Thymus (tissue), 11 donors: ENCODE measurements at regions not wholly inside any gene's neighbourhood (a gene's known extent, or its start where the extent isn't known, plus 50 kb on each side); places are given as distances from the start of the nearest gene placed in this dataset.

Experiments used
- DNase-seq, 9 donors: peaks; one replicate each; pipeline ENCODE4 v3.0.0-alpha.2; 2013; ENCODE audit warnings: low spot score in 9 of 9, low read depth in 6 of 9, missing footprints in 1 of 9
- H3K27ac ChIP-seq, 2 donors: one replicate each; pipeline ENCODE4 v1.5.1; 2013; ENCODE audit warnings: control low read depth in 1 of 2, low read depth in 1 of 2, low read length in 1 of 2, mild to moderate bottlenecking in 1 of 2, moderate library complexity in 1 of 2
- H3K27me3 ChIP-seq, 2 donors: one replicate each; pipeline ENCODE4 v1.5.1; 2013; ENCODE audit warnings: low read length in 1 of 2; ENCODE audit not compliant: control insufficient read depth in 2 of 2, insufficient read depth in 1 of 2
- H3K36me3 ChIP-seq, 2 donors: one replicate each; pipeline ENCODE4 v1.5.1; 2013; ENCODE audit warnings: low read length in 1 of 2, mild to moderate bottlenecking in 1 of 2, moderate library complexity in 1 of 2; ENCODE audit not compliant: control insufficient read depth in 2 of 2, insufficient read depth in 2 of 2
- H3K4me1 ChIP-seq, 2 donors: one replicate each; pipeline ENCODE4 v1.5.1; 2013; ENCODE audit warnings: low read length in 2 of 2; ENCODE audit not compliant: control insufficient read depth in 2 of 2, insufficient read depth in 2 of 2
- H3K4me3 ChIP-seq, 2 donors: one replicate each; pipeline ENCODE4 v1.5.1; 2013; ENCODE audit warnings: low read length in 2 of 2, control low read depth in 1 of 2, mild to moderate bottlenecking in 1 of 2
- H3K9me3 ChIP-seq, 2 donors: one replicate each; pipeline ENCODE4 v1.5.1; 2013; ENCODE audit warnings: low read length in 1 of 2, mild to moderate bottlenecking in 1 of 2; ENCODE audit not compliant: control insufficient read depth in 2 of 2, insufficient read depth in 1 of 2
- WGBS: extraction: QIAGEN DNeasy Blood & Tissue Kit; methylation state at CpG from one replicate; pipeline ENCODE4 v1.1.7; 2013; 5-methylcytosine and 5-hydroxymethylcytosine counted together
- donor health status: healthy.

- Histone ChIP-seq H3K27ac (peak overlapping the region in 1 of 2 donors; percentile 2), H3K9me3 (no peaks in the 10 kb centered on the region)
- 40% methylated on average over 5 of the region's 5 CpGs for WGBS
Observed at GRCh38 chr6:14734416-14735340, 511.2 kb upstream of the JARID2 start.

DNA sequence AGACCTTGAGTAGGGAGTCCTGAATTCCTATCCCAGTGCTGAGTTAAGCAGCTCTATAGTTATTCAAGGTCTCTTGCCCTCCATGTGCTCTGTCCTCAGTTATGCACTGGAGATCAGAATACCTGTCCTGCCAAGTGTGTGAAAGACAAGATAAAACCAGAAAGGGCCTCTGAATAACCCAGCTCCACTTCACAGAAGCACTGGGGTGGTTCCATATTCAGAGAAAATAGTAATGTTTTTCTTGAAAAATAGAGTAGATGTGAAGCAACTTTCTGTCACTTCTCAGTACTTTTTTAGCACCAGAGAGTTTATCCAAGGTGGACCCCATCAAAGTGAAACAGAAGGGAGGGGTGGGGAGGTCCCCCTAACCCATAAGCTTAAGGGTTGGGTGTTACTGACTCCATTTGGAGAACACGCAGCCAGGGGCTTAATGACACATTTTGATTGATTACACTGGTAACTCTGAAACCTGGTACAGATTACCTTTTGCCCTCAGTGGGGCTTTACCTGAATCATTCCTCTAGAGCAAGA lies 509.8 kb upstream of the JARID2 start:
- Histone ChIP-seq H3K27ac (no peak overlapping the region), H3K9me3 (no peaks in the 10 kb centered on the region), H3K27me3 (no peaks in the 10 kb centered on the region), H3K36me3 (no peaks in the 10 kb centered on the region), H3K4me1 (peaks cover 33 to 65% of the 10 kb centered on the region in 2 donors), H3K4me3 (no peak overlapping the region)
- no peak for DNase-seq
- WGBS: 95% methylated on average over 1 of the region's 1 CpG

More at GRCh38 chr6:14734416-14735340, 511.2 kb upstream of the JARID2 start:
- Histone ChIP-seq H3K36me3 (no peaks in the 10 kb centered on the region), H3K27me3 (no peaks in the 10 kb centered on the region), H3K4me1 (peaks cover 35 to 71% of the 10 kb centered on the region in 2 donors), H3K4me3 (no peak overlapping the region)
- DNase-seq: peak in 3 of 9 donors; percentile 48 to 80 (median 61)

GRCh38 chr6:14736554-14736953 lies 509.3 kb upstream of the JARID2 start:
- no peak overlapping the region for H3K27ac ChIP-seq
- 97% methylated on average over 2 of the region's 2 CpGs for WGBS
- peaks cover 28 to 60% of the 10 kb centered on the region in 2 donors for H3K4me1 ChIP-seq
- no peak for DNase-seq
- no peaks in the 10 kb centered on the region for H3K27me3 ChIP-seq
- no peaks in the 10 kb centered on the region for H3K36me3 ChIP-seq
- H3K9me3 ChIP-seq: no peaks in the 10 kb centered on the region
- no peak overlapping the region for H3K4me3 ChIP-seq

DNA sequence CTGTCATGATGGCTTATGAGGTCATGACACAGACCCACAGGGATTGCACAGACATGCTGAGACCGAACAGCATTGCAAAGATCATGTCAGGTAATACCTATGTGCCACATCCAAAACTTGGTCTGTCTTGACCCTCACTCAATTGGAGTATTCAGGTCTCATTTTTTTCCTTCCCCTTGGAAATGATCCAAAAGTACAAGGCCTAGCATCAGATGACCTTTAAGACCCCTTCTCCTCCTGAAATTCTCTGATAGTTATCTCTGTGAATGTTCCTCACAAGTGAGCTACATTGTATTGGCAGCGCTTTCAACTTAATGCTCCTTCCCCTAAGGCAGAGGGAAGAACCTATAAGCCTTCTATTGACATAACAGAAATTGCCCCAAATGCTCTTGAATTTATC lies 507.4 kb upstream of the JARID2 start:
- H3K27ac ChIP-seq: no peak overlapping the region
- no peaks in the 10 kb centered on the region for H3K27me3 ChIP-seq
- no peaks in the 10 kb centered on the region for H3K9me3 ChIP-seq
- H3K4me3 ChIP-seq: no peak overlapping the region
- peaks cover 14 to 51% of the 10 kb centered on the region in 2 donors for H3K4me1 ChIP-seq
- no peaks in the 10 kb centered on the region for H3K36me3 ChIP-seq
- DNase-seq: no peak
- 96% methylated on average over 2 of the region's 2 CpGs for WGBS

GRCh38 chr6:14738933-14739332 lies 506.9 kb upstream of the JARID2 start:
- no peaks in the 10 kb centered on the region for H3K27me3 ChIP-seq
- peak in 1 of 9 donors; percentile 62 for DNase-seq
- 46% methylated on average over 5 of the region's 5 CpGs for WGBS
- H3K4me1 ChIP-seq: peaks cover 14 to 52% of the 10 kb centered on the region in 2 donors
- no peaks in the 10 kb centered on the region for H3K9me3 ChIP-seq
- H3K27ac ChIP-seq: no peak overlapping the region
- no peaks in the 10 kb centered on the region for H3K36me3 ChIP-seq
- no peak overlapping the region for H3K4me3 ChIP-seq

- DNase-seq: no peak
- H3K27me3 ChIP-seq: no peaks in the 10 kb centered on the region
- H3K36me3 ChIP-seq: no peaks in the 10 kb centered on the region
- no peaks in the 10 kb centered on the region for H3K9me3 ChIP-seq
- 93% methylated on average over 7 of the region's 7 CpGs for WGBS
- peaks cover 8 to 46% of the 10 kb centered on the region in 2 donors for H3K4me1 ChIP-seq
- H3K4me3 ChIP-seq: no peak overlapping the region
- no peak overlapping the region for H3K27ac ChIP-seq
Observed at GRCh38 chr6:14739827-14740226, 506.0 kb upstream of the JARID2 start.

- DNase-seq: no peak
- H3K36me3 ChIP-seq: no peaks in the 10 kb centered on the region
- no peak overlapping the region for H3K4me3 ChIP-seq
- no peaks in the 10 kb centered on the region for H3K9me3 ChIP-seq
- WGBS: 98% methylated on average over 2 of the region's 2 CpGs
- no peaks in the 10 kb centered on the region for H3K27me3 ChIP-seq
- peaks cover 3 to 26% of the 10 kb centered on the region in 2 donors for H3K4me1 ChIP-seq
- no peak overlapping the region for H3K27ac ChIP-seq
Observed at GRCh38 chr6:14742171-14742570, 503.7 kb upstream of the JARID2 start.

DNA sequence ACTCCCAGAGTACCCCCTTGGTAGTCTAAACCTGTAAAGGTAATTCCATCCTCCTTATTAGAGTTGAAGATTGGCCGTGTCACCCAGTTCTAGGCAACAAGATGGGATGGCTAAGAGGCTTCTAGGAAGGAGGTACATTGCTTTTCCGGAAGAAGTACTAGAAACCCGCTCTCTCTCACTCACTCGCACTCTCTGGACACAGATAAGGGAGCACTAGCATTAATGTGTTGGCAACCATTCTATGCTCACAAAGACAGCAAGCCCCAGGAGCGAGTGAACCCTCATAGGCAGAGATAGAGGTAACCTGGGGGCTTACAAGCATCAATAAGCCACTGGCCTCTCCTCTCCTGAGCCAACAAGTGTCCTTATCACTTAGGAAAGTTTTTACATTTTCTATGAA lies 503.2 kb upstream of the JARID2 start:
- WGBS: 98% methylated on average over 5 of the region's 5 CpGs
- no peak overlapping the region for H3K27ac ChIP-seq
- no peaks in the 10 kb centered on the region for H3K9me3 ChIP-seq
- peaks cover 3 to 21% of the 10 kb centered on the region in 2 donors for H3K4me1 ChIP-seq
- H3K36me3 ChIP-seq: no peaks in the 10 kb centered on the region
- H3K27me3 ChIP-seq: no peaks in the 10 kb centered on the region
- H3K4me3 ChIP-seq: no peak overlapping the region
- no peak for DNase-seq

GRCh38 chr6:14743144-14743473 lies 502.8 kb upstream of the JARID2 start:
- 95% methylated on average over 2 of the region's 2 CpGs for WGBS
- no peaks in the 10 kb centered on the region for H3K9me3 ChIP-seq
- H3K27me3 ChIP-seq: no peaks in the 10 kb centered on the region
- no peak overlapping the region for H3K27ac ChIP-seq
- DNase-seq: no peak
- H3K36me3 ChIP-seq: no peaks in the 10 kb centered on the region
- H3K4me3 ChIP-seq: no peak overlapping the region
- peaks cover 3 to 19% of the 10 kb centered on the region in 2 donors for H3K4me1 ChIP-seq
